Neural progenitor cell (in vitro differentiated cells): ENCODE measurements at regions not wholly inside any gene's neighbourhood (a gene's known extent, or its start where the extent isn't known, plus 50 kb on each side); places are given as distances from the start of the nearest gene placed in this dataset.

Experiments used
- DNase-seq: peaks from one replicate; pipeline ENCODE4 v3.0.0-alpha.2; 2016; ENCODE audit warnings: low spot score
- H2AFZ ChIP-seq: fragments of 200-600 bp; sonication (generic); replicated peaks from 2 replicates; pipeline ENCODE4 v1.6.1; 2016; ENCODE audit warnings: antibody characterized with exemption
- H3F3A ChIP-seq: fragments of 200-600 bp; sonication (generic); 2 replicates; pipeline ENCODE4 v1.6.1; 2016; ENCODE audit warnings: antibody characterized with exemption, low read depth
- H3K27ac ChIP-seq: fragments of 200-600 bp; sonication (generic); 2 replicates; pipeline ENCODE4 v1.5.1; 2016; ENCODE audit warnings: mild to moderate bottlenecking
- H3K27me3 ChIP-seq: fragments of 200-600 bp; sonication (generic); 2 replicates; pipeline ENCODE4 v1.6.1; 2016; ENCODE audit warnings: mild to moderate bottlenecking, moderate library complexity
- H3K36me3 ChIP-seq: fragments of 200-600 bp; sonication (generic); 2 replicates; pipeline ENCODE4 v1.5.1; 2016
- H3K4me1 ChIP-seq: fragments of 200-600 bp; sonication (generic); 2 replicates; pipeline ENCODE4 v1.6.1; 2016; ENCODE audit warnings: mixed run types
- H3K4me2 ChIP-seq: fragments of 200-600 bp; sonication (generic); 2 replicates; pipeline ENCODE4 v1.6.1; 2016
- H3K4me3 ChIP-seq: fragments of 200-600 bp; sonication (generic); 2 replicates; pipeline ENCODE4 v1.5.1; 2016
- H3K79me2 ChIP-seq: fragments of 200-600 bp; sonication (generic); 2 replicates; pipeline ENCODE4 v1.6.1; 2016; ENCODE audit warnings: low read depth
- H3K9ac ChIP-seq: fragments of 200-600 bp; sonication (generic); 2 replicates; pipeline ENCODE4 v1.6.1; 2016
- H3K9me3 ChIP-seq: fragments of 200-600 bp; sonication (generic); 2 replicates; pipeline ENCODE4 v1.5.1; 2016; ENCODE audit warnings: low read depth
- H4K20me1 ChIP-seq: fragments of 200-600 bp; sonication (generic); 2 replicates; pipeline ENCODE4 v1.6.1; 2016; ENCODE audit warnings: low read depth
- H3K27ac Mint-ChIP-seq: 3 replicates; pipeline ENCODE4 v1.8.0; 2021; ENCODE audit warnings: mixed read lengths
- H3K27me3 Mint-ChIP-seq: 2 replicates; pipeline ENCODE4 v1.8.0; 2022; ENCODE audit warnings: low read depth, mild to moderate bottlenecking, inconsistent platforms, moderate library complexity, mixed read lengths; ENCODE audit not compliant: insufficient read depth
- H3K36me3 Mint-ChIP-seq: 3 replicates; pipeline ENCODE4 v1.8.0; 2021; ENCODE audit warnings: mixed read lengths
- H3K4me1 Mint-ChIP-seq: 3 replicates; pipeline ENCODE4 v1.8.0; 2021; ENCODE audit warnings: mixed read lengths
- H3K4me3 Mint-ChIP-seq: 3 replicates; pipeline ENCODE4 v1.8.0; 2021; ENCODE audit warnings: mild to moderate bottlenecking, moderate library complexity, mixed read lengths
- H3K9me3 Mint-ChIP-seq: 3 replicates; pipeline ENCODE4 v1.8.0; 2020; ENCODE audit warnings: mixed read lengths
- CTCF ChIP-seq: fragments of 200-600 bp; sonication (generic); IDR thresholded peaks from 2 replicates; pipeline ENCODE4 v1.5.1; 2017; ENCODE audit warnings: antibody characterized with exemption, mild to moderate bottlenecking
- EZH2 ChIP-seq: fragments of 200-600 bp; sonication (generic); IDR thresholded peaks from 2 replicates; pipeline ENCODE4 v1.6.1; 2017; ENCODE audit warnings: antibody characterized with exemption, mild to moderate bottlenecking, moderate library complexity
- EZH2phosphoT487 ChIP-seq: fragments of 200-600 bp; sonication (generic); IDR thresholded peaks from 2 replicates; pipeline ENCODE4 v1.6.1; 2017; ENCODE audit warnings: antibody characterized with exemption

GRCh38 chr18:78757014-78757413 is 222.6 kb upstream of the SALL3 start:
- H4K20me1 ChIP-seq: no peaks in the 10 kb centered on the region
- H3K27ac ChIP-seq: no peak overlapping the region
- no peaks in the 10 kb centered on the region for H3K4me1 ChIP-seq
- H3K4me2 ChIP-seq: no peak overlapping the region
- no peaks in the 10 kb centered on the region for H3K79me2 ChIP-seq
- H3K9ac ChIP-seq: no peak overlapping the region
- Mint-ChIP-seq H3K4me3 (no peak overlapping the region), H3K9me3 (no peaks in the 10 kb centered on the region), H3K36me3 (no peaks in the 10 kb centered on the region), H3K4me1 (no peaks in the 10 kb centered on the region), H3K27ac (no peak overlapping the region), H3K27me3 (peaks cover 13% of the 10 kb centered on the region)
- TF ChIP-seq EZH2 (no peak), CTCF (no peak), EZH2phosphoT487 (no peak)
- H3K9me3 ChIP-seq: no peaks in the 10 kb centered on the region
- no peak overlapping the region for H2AFZ ChIP-seq
- no peaks in the 10 kb centered on the region for H3K36me3 ChIP-seq
- H3K27me3 ChIP-seq: no peaks in the 10 kb centered on the region
- H3F3A ChIP-seq: no peaks in the 10 kb centered on the region
- no peak overlapping the region for H3K4me3 ChIP-seq
- DNase-seq: no peak

GRCh38 chr18:78758496-78758895 is 221.1 kb upstream of the SALL3 start:
- Histone ChIP-seq H3K9ac (no peak overlapping the region), H3K27me3 (no peaks in the 10 kb centered on the region), H3K4me3 (no peak overlapping the region), H3K4me1 (no peaks in the 10 kb centered on the region), H3K27ac (no peak overlapping the region), H2AFZ (no peak overlapping the region), H3F3A (no peaks in the 10 kb centered on the region), H4K20me1 (no peaks in the 10 kb centered on the region), H3K79me2 (no peaks in the 10 kb centered on the region), H3K36me3 (no peaks in the 10 kb centered on the region), H3K9me3 (no peaks in the 10 kb centered on the region), H3K4me2 (no peak overlapping the region)
- no peak overlapping the region for H3K27ac Mint-ChIP-seq
- H3K36me3 Mint-ChIP-seq: no peaks in the 10 kb centered on the region
- H3K9me3 Mint-ChIP-seq: no peaks in the 10 kb centered on the region
- H3K4me3 Mint-ChIP-seq: no peak overlapping the region
- TF ChIP-seq EZH2 (no peak), EZH2phosphoT487 (no peak), CTCF (no peak)
- no peaks in the 10 kb centered on the region for H3K4me1 Mint-ChIP-seq
- DNase-seq: no peak
- H3K27me3 Mint-ChIP-seq: peaks cover 9% of the 10 kb centered on the region

- H3K36me3 ChIP-seq: no peaks in the 10 kb centered on the region
- H3K27ac Mint-ChIP-seq: no peak overlapping the region
- no peak overlapping the region for H3K4me3 ChIP-seq
- peaks cover 2% of the 10 kb centered on the region for H3K9me3 Mint-ChIP-seq
- no peak overlapping the region for H3K4me3 Mint-ChIP-seq
- no peaks in the 10 kb centered on the region for H3K79me2 ChIP-seq
- H3K4me1 Mint-ChIP-seq: peaks cover 3% of the 10 kb centered on the region
- H2AFZ ChIP-seq: no peak overlapping the region
- H4K20me1 ChIP-seq: no peaks in the 10 kb centered on the region
- no peaks in the 10 kb centered on the region for H3K9me3 ChIP-seq
- H3K4me1 ChIP-seq: no peaks in the 10 kb centered on the region
- H3K27me3 ChIP-seq: no peaks in the 10 kb centered on the region
- no peak overlapping the region for H3K4me2 ChIP-seq
- no peaks in the 10 kb centered on the region for H3K36me3 Mint-ChIP-seq
- H3K27ac ChIP-seq: no peak overlapping the region
- H3K27me3 Mint-ChIP-seq: peaks cover 2% of the 10 kb centered on the region
- TF ChIP-seq CTCF: no peak
- no peak for TF ChIP-seq EZH2
- no peak for TF ChIP-seq EZH2phosphoT487
- no peak overlapping the region for H3K9ac ChIP-seq
- DNase-seq: no peak
- H3F3A ChIP-seq: no peaks in the 10 kb centered on the region
Measured at GRCh38 chr18:78762753-78763152, 216.9 kb upstream of the SALL3 start.

- H3K4me3 ChIP-seq: no peak overlapping the region
- Mint-ChIP-seq H3K4me3 (no peak overlapping the region), H3K36me3 (no peaks in the 10 kb centered on the region), H3K4me1 (peaks cover 12% of the 10 kb centered on the region), H3K27ac (no peak overlapping the region), H3K27me3 (peaks cover 4% of the 10 kb centered on the region), H3K9me3 (peaks cover 2% of the 10 kb centered on the region)
- TF ChIP-seq EZH2phosphoT487: no peak
- no peak for TF ChIP-seq EZH2
- TF ChIP-seq CTCF: no peak
- H3K4me1 ChIP-seq: peaks cover 5% of the 10 kb centered on the region
- no peak overlapping the region for H2AFZ ChIP-seq
- no peak overlapping the region for H3K9ac ChIP-seq
- H3K9me3 ChIP-seq: no peaks in the 10 kb centered on the region
- H4K20me1 ChIP-seq: no peaks in the 10 kb centered on the region
- H3K27me3 ChIP-seq: no peaks in the 10 kb centered on the region
- no peak for DNase-seq
- H3K4me2 ChIP-seq: no peak overlapping the region
- no peaks in the 10 kb centered on the region for H3F3A ChIP-seq
- H3K27ac ChIP-seq: no peak overlapping the region
- H3K36me3 ChIP-seq: no peaks in the 10 kb centered on the region
- H3K79me2 ChIP-seq: no peaks in the 10 kb centered on the region
Measured at GRCh38 chr18:78764544-78764943, 215.1 kb upstream of the SALL3 start.
